HEK293 (cell line): ENCODE measurements at regions not wholly inside any gene's neighbourhood (a gene's known extent, or its start where the extent isn't known, plus 50 kb on each side); places are given as distances from the start of the nearest gene placed in this dataset.

Experiments used
- CTCF ChIA-PET: fragments of 350-600 bp; formaldehyde crosslinking; extraction: SDS; loops from one replicate; lab custom pipeline; 2021; ENCODE audit warnings: antibody characterized with exemption; lab: Yijun Ruan, JAX
- POLR2A ChIA-PET: fragments of 300-600 bp; formaldehyde crosslinking; extraction: SDS; loops from one replicate; lab custom pipeline; 2020; ENCODE audit warnings: antibody characterized with exemption, inconsistent platforms; lab: Yijun Ruan, JAX
- H3K27ac ChIP-seq: fragments of 200-500 bp; sonication (Bioruptor generic); 2 replicates; pipeline ENCODE4 v1.5.1; 2014; ENCODE audit warnings: low read depth, low read length, control low read depth, inconsistent platforms; ENCODE audit errors: extremely low read depth
- H3K36me3 ChIP-seq, 2 experiments: fragments of 200-500 bp in 1 of 2; sonication (Bioruptor generic) in 1 of 2; 1 replicate in 1 of 2; 2 replicates in 1 of 2; pipeline ENCODE4 v1.5.1; 2014 to 2017; ENCODE audit warnings: inconsistent platforms in 2 of 2, low read length in 2 of 2; ENCODE audit not compliant: control insufficient read depth in 2 of 2, insufficient read depth in 1 of 2
- H3K4me1 ChIP-seq: fragments of 200-500 bp; sonication (Bioruptor generic); 2 replicates; pipeline ENCODE4 v1.5.1; 2014; ENCODE audit warnings: mild to moderate bottlenecking, low read length, inconsistent platforms; ENCODE audit not compliant: control insufficient read depth, insufficient read depth
- H3K4me3 ChIP-seq: 2 replicates; pipeline ENCODE4 v1.5.1; 2011; ENCODE audit warnings: low read depth, mild to moderate bottlenecking, control low read depth, low read length, moderate library complexity
- H3K9me3 ChIP-seq: fragments of 200-500 bp; sonication (Bioruptor generic); 2 replicates; pipeline ENCODE4 v1.5.1; 2014; ENCODE audit warnings: low read depth, low read length, inconsistent platforms; ENCODE audit not compliant: control insufficient read depth, insufficient read depth
- GLIS2 ChIP-seq: fragments of 450-650 bp; formaldehyde crosslinking; IDR thresholded peaks from 2 replicates; pipeline ENCODE4 v1.5.1; 2016; ENCODE audit warnings: missing biosample characterization, missing genetic modification characterization
- KLF8 ChIP-seq: fragments of 450-650 bp; formaldehyde crosslinking; IDR thresholded peaks from 2 replicates; pipeline ENCODE4 v1.5.1; 2016; ENCODE audit warnings: missing biosample characterization, missing genetic modification characterization
- SALL2 ChIP-seq: fragments of 450-650 bp; formaldehyde crosslinking; IDR thresholded peaks from 2 replicates; pipeline ENCODE4 v1.5.0; 2017; ENCODE audit warnings: missing biosample characterization, mild to moderate bottlenecking, missing genetic modification characterization, borderline replicate concordance
- WT1 ChIP-seq: fragments of 450-650 bp; formaldehyde crosslinking; IDR thresholded peaks from 2 replicates; pipeline ENCODE4 v1.5.1; 2016; ENCODE audit warnings: missing biosample characterization, missing genetic modification characterization
- YY1 ChIP-seq: fragments of 450-650 bp; formaldehyde crosslinking; IDR thresholded peaks from 2 replicates; pipeline ENCODE4 v1.5.1; 2018; ENCODE audit warnings: missing biosample characterization, missing genetic modification characterization
- ZBTB17 ChIP-seq: fragments of 450-650 bp; formaldehyde crosslinking; IDR thresholded peaks from 2 replicates; pipeline ENCODE4 v1.5.1; 2016; ENCODE audit warnings: missing biosample characterization, missing genetic modification characterization
- ZBTB6 ChIP-seq: fragments of 450-650 bp; formaldehyde crosslinking; IDR thresholded peaks from 2 replicates; pipeline ENCODE4 v1.5.1; 2017; ENCODE audit warnings: missing biosample characterization, missing genetic modification characterization
- ZNF157 ChIP-seq: fragments of 450-650 bp; formaldehyde crosslinking; IDR thresholded peaks from 2 replicates; pipeline ENCODE4 v1.5.1; 2016; ENCODE audit warnings: missing biosample characterization, missing genetic modification characterization
- ZNF174 ChIP-seq: fragments of 450-650 bp; formaldehyde crosslinking; IDR thresholded peaks from 2 replicates; pipeline ENCODE4 v1.5.0; 2017; ENCODE audit warnings: missing biosample characterization, mild to moderate bottlenecking, missing genetic modification characterization
- ZNF214 ChIP-seq: fragments of 450-650 bp; formaldehyde crosslinking; IDR thresholded peaks from 2 replicates; pipeline ENCODE4 v1.5.1; 2017; ENCODE audit warnings: missing biosample characterization, mild to moderate bottlenecking, missing genetic modification characterization, borderline replicate concordance
- ZNF324 ChIP-seq: fragments of 450-650 bp; formaldehyde crosslinking; IDR thresholded peaks from 2 replicates; pipeline ENCODE4 v1.5.1; 2016; ENCODE audit warnings: missing biosample characterization, missing genetic modification characterization
- ZNF394 ChIP-seq: fragments of 450-650 bp; formaldehyde crosslinking; IDR thresholded peaks from 2 replicates; pipeline ENCODE4 v1.5.1; 2016; ENCODE audit warnings: missing biosample characterization, missing genetic modification characterization, mild to moderate bottlenecking, moderate library complexity, borderline replicate concordance
- ZNF416 ChIP-seq: fragments of 450-650 bp; formaldehyde crosslinking; IDR thresholded peaks from 2 replicates; pipeline ENCODE4 v1.5.1; 2016; ENCODE audit warnings: missing biosample characterization, missing genetic modification characterization
- ZNF473 ChIP-seq: fragments of 450-650 bp; formaldehyde crosslinking; IDR thresholded peaks from 2 replicates; pipeline ENCODE4 v1.5.1; 2017; ENCODE audit warnings: missing biosample characterization, missing genetic modification characterization
- ZNF530 ChIP-seq: fragments of 450-650 bp; formaldehyde crosslinking; IDR thresholded peaks from 2 replicates; pipeline ENCODE4 v1.5.1; 2016; ENCODE audit warnings: low read depth, missing biosample characterization, missing genetic modification characterization
- ZNF548 ChIP-seq: fragments of 450-650 bp; formaldehyde crosslinking; IDR thresholded peaks from 2 replicates; pipeline ENCODE4 v1.5.1; 2016; ENCODE audit warnings: missing biosample characterization, missing genetic modification characterization
- ZNF549 ChIP-seq: fragments of 450-650 bp; IDR thresholded peaks from 2 replicates; pipeline ENCODE4 v1.5.1; 2018; ENCODE audit warnings: missing biosample characterization, missing genetic modification characterization, mild to moderate bottlenecking, inconsistent platforms, moderate library complexity
- ZNF560 ChIP-seq: fragments of 450-650 bp; formaldehyde crosslinking; IDR thresholded peaks from 2 replicates; pipeline ENCODE4 v1.5.1; 2017; ENCODE audit warnings: missing biosample characterization, missing genetic modification characterization, borderline replicate concordance
- ZNF585B ChIP-seq: fragments of 450-650 bp; formaldehyde crosslinking; IDR thresholded peaks from 2 replicates; pipeline ENCODE4 v1.5.1; 2016; ENCODE audit warnings: missing biosample characterization, missing genetic modification characterization
- ZNF670 ChIP-seq: fragments of 450-650 bp; formaldehyde crosslinking; IDR thresholded peaks from 2 replicates; pipeline ENCODE4 v1.5.1; 2016; ENCODE audit warnings: missing biosample characterization, missing genetic modification characterization, low read depth
- ZNF747 ChIP-seq: fragments of 450-650 bp; formaldehyde crosslinking; IDR thresholded peaks from 2 replicates; pipeline ENCODE4 v1.5.1; 2016; ENCODE audit warnings: missing biosample characterization, missing genetic modification characterization
- ZNF776 ChIP-seq: fragments of 450-650 bp; formaldehyde crosslinking; IDR thresholded peaks from 2 replicates; pipeline ENCODE4 v1.5.0; 2017; ENCODE audit warnings: missing biosample characterization, missing genetic modification characterization, borderline replicate concordance
- ZSCAN23 ChIP-seq: fragments of 450-650 bp; formaldehyde crosslinking; IDR thresholded peaks from 2 replicates; pipeline ENCODE4 v1.5.1; 2016; ENCODE audit warnings: missing biosample characterization, missing genetic modification characterization
- TF ChIP-seq, protein P1 (sequence below): fragments of 450-650 bp; formaldehyde crosslinking; IDR thresholded peaks from 2 replicates; pipeline ENCODE4 v1.5.1; 2016; ENCODE audit warnings: missing biosample characterization, missing genetic modification characterization
- TF ChIP-seq, protein P2 (sequence below): fragments of 450-650 bp; formaldehyde crosslinking; IDR thresholded peaks from 2 replicates; pipeline ENCODE4 v1.5.1; 2016; ENCODE audit warnings: missing biosample characterization, missing genetic modification characterization
- TF ChIP-seq, protein P3 (sequence below): fragments of 450-650 bp; formaldehyde crosslinking; IDR thresholded peaks from 2 replicates; pipeline ENCODE4 v1.5.1; 2016; ENCODE audit warnings: missing biosample characterization, missing genetic modification characterization

- ChIA-PET CTCF (no interaction called here), POLR2A (no interaction called here)
- TF ChIP-seq ZNF394 (tag by site-specific recombination): no peak
- no peak for TF ChIP-seq ZNF585B (tag by site-specific recombination)
- no peaks in the 10 kb centered on the region for H3K9me3 ChIP-seq
- no peak overlapping the region for H3K27ac ChIP-seq
- no peaks in the 10 kb centered on the region for H3K4me1 ChIP-seq
- H3K36me3 ChIP-seq: no peaks in the 10 kb centered on the region
- H3K4me3 ChIP-seq: no peak overlapping the region
Observed at GRCh38 chr3:1661839-1662238, 436.8 kb upstream of the CNTN4 start.

- H3K27ac ChIP-seq: no peak overlapping the region
- ChIA-PET CTCF (no interaction called here), POLR2A (no interaction called here)
- no peak overlapping the region for H3K4me3 ChIP-seq
- H3K4me1 ChIP-seq: no peaks in the 10 kb centered on the region
- no peak for TF ChIP-seq ZNF174
- TF ChIP-seq, protein P1, sequence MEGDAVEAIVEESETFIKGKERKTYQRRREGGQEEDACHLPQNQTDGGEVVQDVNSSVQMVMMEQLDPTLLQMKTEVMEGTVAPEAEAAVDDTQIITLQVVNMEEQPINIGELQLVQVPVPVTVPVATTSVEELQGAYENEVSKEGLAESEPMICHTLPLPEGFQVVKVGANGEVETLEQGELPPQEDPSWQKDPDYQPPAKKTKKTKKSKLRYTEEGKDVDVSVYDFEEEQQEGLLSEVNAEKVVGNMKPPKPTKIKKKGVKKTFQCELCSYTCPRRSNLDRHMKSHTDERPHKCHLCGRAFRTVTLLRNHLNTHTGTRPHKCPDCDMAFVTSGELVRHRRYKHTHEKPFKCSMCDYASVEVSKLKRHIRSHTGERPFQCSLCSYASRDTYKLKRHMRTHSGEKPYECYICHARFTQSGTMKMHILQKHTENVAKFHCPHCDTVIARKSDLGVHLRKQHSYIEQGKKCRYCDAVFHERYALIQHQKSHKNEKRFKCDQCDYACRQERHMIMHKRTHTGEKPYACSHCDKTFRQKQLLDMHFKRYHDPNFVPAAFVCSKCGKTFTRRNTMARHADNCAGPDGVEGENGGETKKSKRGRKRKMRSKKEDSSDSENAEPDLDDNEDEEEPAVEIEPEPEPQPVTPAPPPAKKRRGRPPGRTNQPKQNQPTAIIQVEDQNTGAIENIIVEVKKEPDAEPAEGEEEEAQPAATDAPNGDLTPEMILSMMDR (tag by site-specific recombination): no peak
- TF ChIP-seq ZSCAN23 (tag by site-specific recombination): no peak
- no peak for TF ChIP-seq WT1
- no peak for TF ChIP-seq ZNF530 (tag by site-specific recombination)
- no peak for TF ChIP-seq GLIS2 (tag by site-specific recombination)
- no peak for TF ChIP-seq ZBTB6
- TF ChIP-seq ZNF473 (tag by site-specific recombination): no peak
- H3K9me3 ChIP-seq: no peaks in the 10 kb centered on the region
- no peaks in the 10 kb centered on the region for H3K36me3 ChIP-seq
Observed at GRCh38 chr3:1664266-1664665, 434.4 kb upstream of the CNTN4 start.

DNA sequence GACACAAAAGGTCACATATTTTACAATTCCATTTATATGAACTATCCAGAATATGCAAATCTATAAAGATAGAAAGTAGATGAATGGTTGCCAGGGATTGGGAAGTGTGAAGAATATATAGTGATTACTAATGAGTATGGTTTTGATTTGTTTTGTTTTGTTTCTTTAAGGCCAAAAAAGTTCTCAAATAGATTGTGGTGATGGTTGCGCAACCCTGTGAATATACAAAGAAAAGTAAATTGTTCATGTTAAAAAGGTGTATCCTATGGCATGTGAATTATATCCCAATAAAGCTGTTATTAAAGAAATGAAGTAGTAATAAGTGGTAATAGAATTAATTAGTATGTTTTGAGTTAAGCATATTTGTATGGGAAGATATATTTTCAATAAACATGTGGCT lies 431.8 kb upstream of the CNTN4 start:
- H3K4me3 ChIP-seq: no peak overlapping the region
- POLR2A ChIA-PET: no interaction called here
- no peak for TF ChIP-seq ZNF560 (tag by site-specific recombination)
- no peak for TF ChIP-seq YY1
- no peak for TF ChIP-seq ZNF776
- TF ChIP-seq ZNF670 (tag by site-specific recombination): no peak
- no peak for TF ChIP-seq KLF8 (tag by site-specific recombination)
- no peak for TF ChIP-seq ZNF324
- TF ChIP-seq ZNF157: no peak
- no peaks in the 10 kb centered on the region for H3K36me3 ChIP-seq
- CTCF ChIA-PET: no interaction called here
- no peaks in the 10 kb centered on the region for H3K4me1 ChIP-seq
- no peak overlapping the region for H3K27ac ChIP-seq
- H3K9me3 ChIP-seq: no peaks in the 10 kb centered on the region

- CTCF ChIA-PET: no interaction called here
- POLR2A ChIA-PET: no interaction called here
- no peaks in the 10 kb centered on the region for H3K9me3 ChIP-seq
- H3K4me1 ChIP-seq: no peaks in the 10 kb centered on the region
- no peaks in the 10 kb centered on the region for H3K36me3 ChIP-seq
- H3K27ac ChIP-seq: no peak overlapping the region
- H3K4me3 ChIP-seq: no peak overlapping the region
- TF ChIP-seq WT1 (no peak), ZNF416 (tag by site-specific recombination) (no peak), ZNF549 (no peak), ZNF747 (tag by site-specific recombination) (no peak), ZNF214 (no peak), ZBTB17 (no peak), ZNF548 (tag by site-specific recombination) (no peak), SALL2 (no peak)
- TF ChIP-seq, protein P2, sequence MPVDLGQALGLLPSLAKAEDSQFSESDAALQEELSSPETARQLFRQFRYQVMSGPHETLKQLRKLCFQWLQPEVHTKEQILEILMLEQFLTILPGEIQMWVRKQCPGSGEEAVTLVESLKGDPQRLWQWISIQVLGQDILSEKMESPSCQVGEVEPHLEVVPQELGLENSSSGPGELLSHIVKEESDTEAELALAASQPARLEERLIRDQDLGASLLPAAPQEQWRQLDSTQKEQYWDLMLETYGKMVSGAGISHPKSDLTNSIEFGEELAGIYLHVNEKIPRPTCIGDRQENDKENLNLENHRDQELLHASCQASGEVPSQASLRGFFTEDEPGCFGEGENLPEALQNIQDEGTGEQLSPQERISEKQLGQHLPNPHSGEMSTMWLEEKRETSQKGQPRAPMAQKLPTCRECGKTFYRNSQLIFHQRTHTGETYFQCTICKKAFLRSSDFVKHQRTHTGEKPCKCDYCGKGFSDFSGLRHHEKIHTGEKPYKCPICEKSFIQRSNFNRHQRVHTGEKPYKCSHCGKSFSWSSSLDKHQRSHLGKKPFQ (tag by site-specific recombination): no peak
- TF ChIP-seq, protein P3, sequence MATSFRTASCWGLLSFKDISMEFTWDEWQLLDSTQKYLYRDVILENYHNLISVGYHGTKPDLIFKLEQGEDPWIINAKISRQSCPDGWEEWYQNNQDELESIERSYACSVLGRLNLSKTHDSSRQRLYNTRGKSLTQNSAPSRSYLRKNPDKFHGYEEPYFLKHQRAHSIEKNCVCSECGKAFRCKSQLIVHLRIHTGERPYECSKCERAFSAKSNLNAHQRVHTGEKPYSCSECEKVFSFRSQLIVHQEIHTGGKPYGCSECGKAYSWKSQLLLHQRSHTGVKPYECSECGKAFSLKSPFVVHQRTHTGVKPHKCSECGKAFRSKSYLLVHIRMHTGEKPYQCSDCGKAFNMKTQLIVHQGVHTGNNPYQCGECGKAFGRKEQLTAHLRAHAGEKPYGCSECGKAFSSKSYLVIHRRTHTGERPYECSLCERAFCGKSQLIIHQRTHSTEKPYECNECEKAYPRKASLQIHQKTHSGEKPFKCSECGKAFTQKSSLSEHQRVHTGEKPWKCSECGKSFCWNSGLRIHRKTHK (tag by site-specific recombination): no peak
Observed at GRCh38 chr3:1677576-1678156, 421.0 kb upstream of the CNTN4 start.
